ENCODE measurements at regions not wholly inside any gene's neighbourhood (a gene's known extent, or its start where the extent isn't known, plus 50 kb on each side); places are given as distances from the start of the nearest gene placed in this dataset.

GRCh38 chr4:121243485-121243884 lies 79.4 kb upstream of the TNIP3 start:
- no peaks in the 10 kb centered on the region for H3K79me2 ChIP-seq (ENCODE audit: insufficient read depth, low read length)
- no peaks in the 10 kb centered on the region for H3K27me3 ChIP-seq (ENCODE audit: insufficient read depth, low read length, poor library complexity, severe bottlenecking)
- no peaks in the 10 kb centered on the region for H3K36me3 ChIP-seq (ENCODE audit: insufficient read depth, low read length)
- no peaks in the 10 kb centered on the region for H3K4me1 ChIP-seq (ENCODE audit: insufficient read depth, low read length, poor library complexity, severe bottlenecking)
- H3K9me3 ChIP-seq (ENCODE audit: insufficient read depth, low read depth, low read length), result no peaks in the 10 kb centered on the region
- H3K4me2 ChIP-seq (ENCODE audit: low read depth, low read length, poor library complexity, severe bottlenecking), result no peak overlapping the region
- no peak overlapping the region for H3K4me3 ChIP-seq (ENCODE audit: low read length, poor library complexity, severe bottlenecking)
- no peak overlapping the region for H3K9ac ChIP-seq (ENCODE audit: low read depth, low read length, poor library complexity, severe bottlenecking)
- no peak for TF ChIP-seq CTCF (conservative IDR thresholded peaks at IDR 0.05; ENCODE audit: low read length)
- TF ChIP-seq EZH2phosphoT487 (IDR thresholded peaks at IDR 0.05; ENCODE audit: borderline replicate concordance), result no peak
- no peaks in the 10 kb centered on the region for H4K20me1 ChIP-seq (ENCODE audit: insufficient read depth, low read length, poor library complexity, severe bottlenecking)
- H3K9me2 ChIP-seq (replicated peaks; ENCODE audit: low read depth, low read length), result no peaks in the 10 kb centered on the region
- H3F3A ChIP-seq (ENCODE audit: low read depth), result no peaks in the 10 kb centered on the region
- no peak overlapping the region for H2AFZ ChIP-seq (ENCODE audit: low read length)

GRCh38 chr4:121242188-121242750 lies 78.1 kb upstream of the TNIP3 start:
- no peaks in the 10 kb centered on the region for H3K9me3 ChIP-seq (ENCODE audit: insufficient read depth, low read depth, low read length)
- no peaks in the 10 kb centered on the region for H3K79me2 ChIP-seq (ENCODE audit: insufficient read depth, low read length)
- H3K9me2 ChIP-seq (replicated peaks; ENCODE audit: low read depth, low read length), result no peaks in the 10 kb centered on the region
- no peak overlapping the region for H2AFZ ChIP-seq (ENCODE audit: low read length)
- H3K27me3 ChIP-seq (ENCODE audit: insufficient read depth, low read length, poor library complexity, severe bottlenecking), result no peaks in the 10 kb centered on the region
- H3K36me3 ChIP-seq (ENCODE audit: insufficient read depth, low read length), result no peaks in the 10 kb centered on the region
- no peaks in the 10 kb centered on the region for H3K4me1 ChIP-seq (ENCODE audit: insufficient read depth, low read length, poor library complexity, severe bottlenecking)
- no peak for TF ChIP-seq CTCF (conservative IDR thresholded peaks at IDR 0.05; ENCODE audit: low read length)
- TF ChIP-seq EZH2phosphoT487 (IDR thresholded peaks at IDR 0.05; ENCODE audit: borderline replicate concordance), result no peak
- H3K4me3 ChIP-seq (ENCODE audit: low read length, poor library complexity, severe bottlenecking), result no peak overlapping the region
- H3K4me2 ChIP-seq (ENCODE audit: low read depth, low read length, poor library complexity, severe bottlenecking), result no peak overlapping the region
- H4K20me1 ChIP-seq (ENCODE audit: insufficient read depth, low read length, poor library complexity, severe bottlenecking), result no peaks in the 10 kb centered on the region
- H3F3A ChIP-seq (ENCODE audit: low read depth), result no peaks in the 10 kb centered on the region
- no peak overlapping the region for H3K9ac ChIP-seq (ENCODE audit: low read depth, low read length, poor library complexity, severe bottlenecking)

- H3K36me3 ChIP-seq (ENCODE audit: insufficient read depth, low read length), result no peaks in the 10 kb centered on the region
- no peak overlapping the region for H3K4me3 ChIP-seq (ENCODE audit: low read length, poor library complexity, severe bottlenecking)
- H3F3A ChIP-seq (ENCODE audit: low read depth), result no peaks in the 10 kb centered on the region
- H3K27me3 ChIP-seq (ENCODE audit: insufficient read depth, low read length, poor library complexity, severe bottlenecking), result no peaks in the 10 kb centered on the region
- no peak for TF ChIP-seq CTCF (conservative IDR thresholded peaks at IDR 0.05; ENCODE audit: low read length)
- no peak for TF ChIP-seq EZH2phosphoT487 (IDR thresholded peaks at IDR 0.05; ENCODE audit: borderline replicate concordance)
- H3K9me3 ChIP-seq (ENCODE audit: insufficient read depth, low read depth, low read length), result no peaks in the 10 kb centered on the region
- H3K9me2 ChIP-seq (replicated peaks; ENCODE audit: low read depth, low read length), result no peaks in the 10 kb centered on the region
- no peak overlapping the region for H3K9ac ChIP-seq (ENCODE audit: low read depth, low read length, poor library complexity, severe bottlenecking)
- no peaks in the 10 kb centered on the region for H3K4me1 ChIP-seq (ENCODE audit: insufficient read depth, low read length, poor library complexity, severe bottlenecking)
- H2AFZ ChIP-seq (ENCODE audit: low read length), result no peak overlapping the region
- H3K4me2 ChIP-seq (ENCODE audit: low read depth, low read length, poor library complexity, severe bottlenecking), result no peak overlapping the region
- no peaks in the 10 kb centered on the region for H4K20me1 ChIP-seq (ENCODE audit: insufficient read depth, low read length, poor library complexity, severe bottlenecking)
- H3K79me2 ChIP-seq (ENCODE audit: insufficient read depth, low read length), result no peaks in the 10 kb centered on the region
Measured at GRCh38 chr4:121239951-121240350, 75.8 kb upstream of the TNIP3 start.

All from Loucy (cell line).